GM21367 (cell line): ENCODE measurements at regions not wholly inside any gene's neighbourhood (a gene's known extent, or its start where the extent isn't known, plus 50 kb on each side); places are given as distances from the start of the nearest gene placed in this dataset.

Experiments used
- ATAC-seq: cut with Tn5 transposase; IDR thresholded peaks from one replicate; pipeline ENCODE4 v1.9.1; 2021; ENCODE audit not compliant: unreplicated experiment

GRCh38 chr6:14857001-14857400 is 388.9 kb upstream of the JARID2 start:
- no peak for ATAC-seq

- no peak for ATAC-seq
Measured at GRCh38 chr6:14857501-14857900, 388.4 kb upstream of the JARID2 start.

- no peak for ATAC-seq
Measured at GRCh38 chr6:14858808-14859207, 387.1 kb upstream of the JARID2 start.

- no peak for ATAC-seq
Measured at GRCh38 chr6:14860774-14861173, 385.1 kb upstream of the JARID2 start.

- no peak for ATAC-seq
Measured at GRCh38 chr6:14861491-14861943, 384.4 kb upstream of the JARID2 start.

- ATAC-seq, result no peak
Measured at GRCh38 chr6:14862845-14863244, 383.0 kb upstream of the JARID2 start.

- no peak for ATAC-seq
Measured at GRCh38 chr6:14863902-14864850, 381.7 kb upstream of the JARID2 start.

GRCh38 chr6:14865531-14866100 is 380.3 kb upstream of the JARID2 start:
- ATAC-seq, result no peak

- no peak for ATAC-seq
Measured at GRCh38 chr6:14867802-14868201, 378.1 kb upstream of the JARID2 start.

GRCh38 chr6:14871221-14871620 is 374.6 kb upstream of the JARID2 start:
- no peak for ATAC-seq

GRCh38 chr6:14873101-14873500 is 372.8 kb upstream of the JARID2 start:
- no peak for ATAC-seq

GRCh38 chr6:14873781-14874441 is 372.0 kb upstream of the JARID2 start:
- no peak for ATAC-seq

- no peak for ATAC-seq
Measured at GRCh38 chr6:14874975-14875480, 370.8 kb upstream of the JARID2 start.

- ATAC-seq, result peak; percentile 58
Measured at GRCh38 chr6:14875481-14876063, 370.3 kb upstream of the JARID2 start.

- ATAC-seq, result peak; percentile 36
Measured at GRCh38 chr6:14876778-14877613, 368.9 kb upstream of the JARID2 start.

GRCh38 chr6:14877758-14878157 is 368.1 kb upstream of the JARID2 start:
- no peak for ATAC-seq

GRCh38 chr6:14880052-14880451 is 365.8 kb upstream of the JARID2 start:
- ATAC-seq, result no peak

GRCh38 chr6:14880677-14881076 is 365.2 kb upstream of the JARID2 start:
- ATAC-seq, result no peak

- ATAC-seq, result no peak
Measured at GRCh38 chr6:14881398-14881797, 364.5 kb upstream of the JARID2 start.

- ATAC-seq, result no peak
Measured at GRCh38 chr6:14882394-14883026, 363.4 kb upstream of the JARID2 start.
